ENCODE measurements at regions not wholly inside any gene's neighbourhood (a gene's known extent, or its start where the extent isn't known, plus 50 kb on each side); places are given as distances from the start of the nearest gene placed in this dataset.

GRCh38 chr12:111170543-111170942, 198.4 kb downstream of the PHETA1 start:
- Histone ChIP-seq H3K27ac (no peak overlapping the region), H3K4me3 (no peak overlapping the region), H3K4me1 (peaks cover 0 to 37% (median 1%) of the 10 kb centered on the region in 12 donors), H3K9me3 (no peaks in the 10 kb centered on the region), H3K36me3 (no peaks in the 10 kb centered on the region), H3K27me3 (no peaks in the 10 kb centered on the region)
- ATAC-seq (peak in 2 of 4 donors; percentile 55 to 57), DNase-seq (no peak)
- TF ChIP-seq POLR2A (IDR thresholded peaks at IDR 0.05) (no peak), CTCF (IDR thresholded peaks at IDR 0.05) (no peak)
- intact Hi-C loops (cut with DNase I), result loop anchor here in 3 of 10 donors (5.0 to 10.0 kb wide), 3 partner anchors 146 to 236 kb away; no protein-coding TSS in a partner anchor
- WGBS, 4 donors, result 46 to 58% (median 56%) methylated on average over 8 of the region's 8 CpGs

GRCh38 chr12:111169456-111169855, 199.4 kb downstream of the PHETA1 start:
- intact Hi-C loops (cut with DNase I), result no loop called here
- TF ChIP-seq POLR2A (IDR thresholded peaks at IDR 0.05) (no peak), CTCF (IDR thresholded peaks at IDR 0.05) (no peak)
- H3K4me3 ChIP-seq, result no peak overlapping the region
- H3K4me1 ChIP-seq, result peaks cover 0 to 26% (median 0%) of the 10 kb centered on the region in 12 donors
- H3K36me3 ChIP-seq, result no peaks in the 10 kb centered on the region
- H3K27me3 ChIP-seq, result no peaks in the 10 kb centered on the region
- no peak overlapping the region for H3K27ac ChIP-seq
- WGBS, 4 donors, result 82 to 93% (median 89%) methylated on average over 13 of the region's 13 CpGs
- DNase-seq, result no peak
- no peak for ATAC-seq
- no peaks in the 10 kb centered on the region for H3K9me3 ChIP-seq

GRCh38 chr12:111169032-111169431, 199.9 kb downstream of the PHETA1 start:
- 87 to 89% (median 88%) methylated on average over 8 of the region's 8 CpGs for WGBS, 4 donors
- DNase-seq, result no peak
- Histone ChIP-seq H3K4me1 (peaks cover 0 to 21% (median 0%) of the 10 kb centered on the region in 12 donors), H3K36me3 (no peaks in the 10 kb centered on the region), H3K9me3 (no peaks in the 10 kb centered on the region), H3K4me3 (no peak overlapping the region), H3K27me3 (no peaks in the 10 kb centered on the region), H3K27ac (no peak overlapping the region)
- ATAC-seq, result no peak
- intact Hi-C loops (cut with DNase I), result no loop called here
- TF ChIP-seq CTCF (IDR thresholded peaks at IDR 0.05), result no peak
- TF ChIP-seq POLR2A (IDR thresholded peaks at IDR 0.05), result no peak

- TF ChIP-seq CTCF (IDR thresholded peaks at IDR 0.05), result no peak
- no peak for TF ChIP-seq POLR2A (IDR thresholded peaks at IDR 0.05)
- Histone ChIP-seq H3K9me3 (no peaks in the 10 kb centered on the region), H3K27ac (no peak overlapping the region), H3K4me1 (peaks cover 0 to 16% (median 0%) of the 10 kb centered on the region in 12 donors), H3K4me3 (no peak overlapping the region), H3K36me3 (no peaks in the 10 kb centered on the region), H3K27me3 (peaks cover 0 to 5% (median 0%) of the 10 kb centered on the region in 9 donors)
- ATAC-seq, result no peak
- DNase-seq, result no peak
- intact Hi-C loops (cut with DNase I), result no loop called here
- WGBS, 4 donors, result 71 to 76% (median 74%) methylated on average over 12 to 16 of the region's 16 CpGs
Measured at GRCh38 chr12:111168009-111168900, 200.6 kb downstream of the PHETA1 start.

All from heart left ventricle (tissue), 16 donors.